Activated CD4-positive, alpha-beta T cell treated with anti-CD3 and anti-CD28 coated beads, Interleukin-2, Interleukin-4, amounts not matched to agents 100 ng/mL and 50 ng/mL, durations not matched to agents 16 hours and 8 hours (primary cell): ENCODE measurements at regions not wholly inside any gene's neighbourhood (a gene's known extent, or its start where the extent isn't known, plus 50 kb on each side); places are given as distances from the start of the nearest gene placed in this dataset.

ENCODE experiments used
- DNase-seq: peaks from one replicate; pipeline ENCODE4 v3.0.0-alpha.2; 2020; ENCODE audit warnings: low spot score

GRCh38 chr12:127268706-127269425 is 998.1 kb upstream of the TMEM132C start:
- DNase-seq = no peak

GRCh38 chr12:127270193-127270592 is 996.8 kb upstream of the TMEM132C start:
- no peak for DNase-seq

GRCh38 chr12:127271776-127272175 is 995.2 kb upstream of the TMEM132C start:
- DNase-seq = no peak

GRCh38 chr12:127272864-127273263 is 994.1 kb upstream of the TMEM132C start:
- DNase-seq = no peak

- no peak for DNase-seq
Measured at GRCh38 chr12:127273626-127274025, 993.3 kb upstream of the TMEM132C start.

GRCh38 chr12:127275416-127275815 is 991.6 kb upstream of the TMEM132C start:
- no peak for DNase-seq

- DNase-seq = no peak
Measured at GRCh38 chr12:127277882-127278281, 989.1 kb upstream of the TMEM132C start.

DNA sequence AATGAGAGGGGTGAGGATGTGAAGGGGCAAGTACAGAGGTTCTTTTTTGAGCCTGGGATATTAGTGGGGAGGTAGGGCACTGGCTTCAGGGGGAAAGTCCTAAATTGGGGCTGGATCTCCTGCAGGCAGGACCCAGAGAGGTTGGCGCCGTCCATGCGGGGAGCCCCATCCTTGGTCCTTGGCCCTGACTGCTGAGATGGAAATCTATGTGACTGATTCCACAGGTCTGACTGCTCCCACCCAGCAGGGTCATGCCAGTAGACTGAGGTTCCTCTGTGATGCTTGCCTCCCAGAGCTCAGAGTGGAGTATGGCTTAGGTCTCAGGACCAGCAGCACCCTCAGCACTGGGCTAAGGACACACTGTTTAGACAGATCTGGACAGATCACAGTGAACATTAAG is 988.6 kb upstream of the TMEM132C start:
- no peak for DNase-seq

DNA sequence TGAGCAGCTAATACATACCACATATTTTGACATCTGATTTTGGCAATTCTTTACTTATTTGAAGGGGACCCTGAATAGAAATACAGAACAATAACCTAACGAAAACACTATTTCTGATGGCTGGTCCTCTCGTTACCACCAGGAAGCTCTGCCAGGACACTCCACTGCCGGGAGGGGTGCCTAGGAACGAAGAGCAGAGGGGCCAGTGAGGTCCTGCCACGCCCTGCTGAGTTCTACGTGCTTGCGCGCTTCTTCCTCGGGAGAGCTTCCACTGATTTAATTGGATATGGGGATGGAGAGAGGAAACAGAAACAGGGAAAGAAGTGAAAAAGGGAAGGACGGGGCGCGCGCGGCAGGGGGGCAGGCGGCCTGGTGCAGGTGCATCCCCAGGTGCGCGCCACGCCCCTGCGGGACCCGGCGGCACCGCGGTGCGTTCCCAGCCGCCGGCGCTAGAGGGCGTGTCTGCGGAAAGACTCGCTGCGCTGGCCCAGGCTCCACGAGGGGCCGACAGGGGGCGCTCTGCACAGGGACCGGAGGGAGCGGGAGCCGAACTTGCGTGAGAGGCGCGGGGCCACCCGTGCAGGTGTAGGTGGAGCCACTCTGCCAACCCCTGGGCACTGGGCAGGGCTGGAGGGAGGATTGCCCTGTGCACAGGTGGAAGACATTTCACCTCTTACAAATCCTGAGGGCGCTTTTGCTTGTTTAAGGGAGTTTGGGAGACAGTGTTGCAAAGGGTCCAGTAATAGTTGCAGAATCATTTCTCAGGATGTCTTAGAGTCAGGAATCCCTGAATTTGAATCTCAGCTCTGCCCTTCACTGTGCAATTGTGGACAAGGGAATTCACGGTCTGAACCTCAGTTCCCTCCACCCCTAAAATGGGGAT is 986.3 kb upstream of the TMEM132C start:
- peak; percentile 78 for DNase-seq

- DNase-seq = no peak
Measured at GRCh38 chr12:127282786-127283565, 984.0 kb upstream of the TMEM132C start.

- DNase-seq = no peak
Measured at GRCh38 chr12:127284021-127284420, 982.9 kb upstream of the TMEM132C start.

DNA sequence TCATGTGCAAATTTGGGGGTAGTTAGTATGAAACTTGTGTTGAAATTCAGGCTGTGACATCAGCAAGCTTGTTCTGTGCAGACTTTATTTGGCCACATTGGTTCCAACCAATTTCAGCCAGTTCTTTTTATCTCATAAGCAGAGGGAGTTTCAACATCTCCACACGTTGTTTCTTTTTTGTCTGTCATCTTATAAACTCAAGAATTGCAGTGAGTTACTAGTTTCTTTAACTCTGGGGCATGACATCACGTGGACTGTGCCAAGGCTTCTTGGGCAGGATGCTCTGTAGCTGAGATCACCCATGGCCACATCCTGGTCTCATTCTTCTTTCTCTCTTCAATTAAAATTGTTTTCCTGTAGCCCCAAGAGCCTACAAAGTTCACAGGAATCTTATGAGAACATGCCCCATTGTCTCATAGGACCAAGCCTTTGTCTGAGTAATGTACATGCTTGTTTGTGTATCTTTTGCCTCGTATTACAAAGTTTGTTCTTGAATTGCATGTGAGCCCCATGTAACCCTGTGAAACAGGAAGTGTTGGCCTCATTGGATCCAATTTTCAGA is 982.0 kb upstream of the TMEM132C start:
- no peak for DNase-seq

- no peak for DNase-seq
Measured at GRCh38 chr12:127286281-127286680, 980.7 kb upstream of the TMEM132C start.

GRCh38 chr12:127287256-127287655 is 979.7 kb upstream of the TMEM132C start:
- DNase-seq = no peak

DNA sequence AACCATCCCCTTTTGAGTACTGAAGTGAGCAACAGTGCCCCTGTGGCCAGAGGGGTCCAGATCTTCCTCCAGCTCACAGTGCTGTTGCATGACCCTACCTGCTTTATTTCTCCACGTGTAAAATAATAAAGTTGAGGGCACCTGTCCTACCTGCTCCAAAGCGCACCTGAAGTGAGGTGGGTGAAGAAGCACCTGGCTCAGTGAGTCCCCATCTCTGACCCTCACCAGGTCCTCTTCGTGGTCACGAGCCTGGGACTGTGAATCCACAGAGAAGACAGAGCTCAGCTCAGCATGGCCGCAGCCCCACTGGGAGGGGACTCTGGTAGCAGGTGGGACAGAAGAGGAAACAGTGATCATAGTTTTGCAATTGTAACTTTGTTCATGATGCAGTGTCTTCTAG is 976.7 kb upstream of the TMEM132C start:
- DNase-seq = no peak

DNA sequence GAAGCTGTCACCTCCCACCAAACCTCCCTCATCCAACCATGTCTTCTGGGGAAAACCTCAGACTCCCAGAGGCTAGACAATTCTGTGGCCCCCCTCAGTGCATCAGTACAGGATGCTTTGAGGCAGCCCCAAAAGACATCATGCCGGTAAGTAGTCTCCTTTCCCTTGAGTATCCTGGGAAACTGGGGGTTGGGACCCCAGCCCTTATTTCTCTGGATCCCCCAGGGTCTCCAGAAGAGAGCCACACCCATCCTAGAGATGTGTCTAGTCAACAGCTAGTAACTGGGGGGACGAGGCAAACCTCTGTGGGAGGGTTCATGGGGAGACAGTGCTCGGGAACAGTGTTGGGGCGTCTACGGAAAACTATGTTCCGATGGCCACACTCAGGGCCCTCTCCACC is 974.2 kb upstream of the TMEM132C start:
- no peak for DNase-seq

DNA sequence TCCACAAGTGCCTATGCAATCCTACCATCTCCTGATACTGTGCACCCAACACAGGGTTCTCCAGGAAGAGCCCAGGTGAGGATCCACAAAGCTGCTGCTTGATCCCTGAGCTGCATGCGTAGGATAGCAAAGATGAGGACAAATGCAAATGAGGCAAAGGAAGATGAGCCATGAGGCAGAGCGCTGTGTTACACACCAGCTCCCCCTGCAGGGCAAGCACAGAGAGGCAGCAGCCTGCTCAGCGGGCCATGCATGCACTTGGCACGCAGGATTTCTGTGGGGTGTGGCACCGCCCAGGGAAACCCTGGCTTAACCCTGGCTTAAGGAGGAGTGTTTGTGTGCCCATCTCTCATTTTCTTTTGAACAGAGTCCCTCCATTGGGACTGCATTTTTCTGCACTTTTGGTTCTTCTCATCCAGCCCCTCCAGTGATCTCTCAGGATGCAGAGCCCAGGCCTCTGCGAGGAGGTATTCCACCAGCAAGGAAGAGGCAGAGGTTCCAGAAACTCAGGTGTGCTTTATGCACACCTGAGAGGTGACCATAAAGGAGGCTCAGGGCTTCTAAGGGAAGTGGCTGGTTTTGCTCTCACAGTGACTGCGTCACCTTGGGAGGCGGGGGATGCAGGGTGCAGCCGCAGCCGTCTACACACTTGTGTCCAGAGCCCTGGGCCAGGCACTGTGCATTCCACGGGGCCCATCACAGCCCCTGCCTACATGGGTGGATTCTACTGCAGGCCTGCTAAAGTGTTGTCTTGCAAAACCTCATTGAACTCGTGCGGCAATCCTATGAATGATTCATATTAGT is 973.3 kb upstream of the TMEM132C start:
- DNase-seq = peak; percentile 59

- DNase-seq = no peak
Measured at GRCh38 chr12:127294651-127295210, 972.2 kb upstream of the TMEM132C start.

DNA sequence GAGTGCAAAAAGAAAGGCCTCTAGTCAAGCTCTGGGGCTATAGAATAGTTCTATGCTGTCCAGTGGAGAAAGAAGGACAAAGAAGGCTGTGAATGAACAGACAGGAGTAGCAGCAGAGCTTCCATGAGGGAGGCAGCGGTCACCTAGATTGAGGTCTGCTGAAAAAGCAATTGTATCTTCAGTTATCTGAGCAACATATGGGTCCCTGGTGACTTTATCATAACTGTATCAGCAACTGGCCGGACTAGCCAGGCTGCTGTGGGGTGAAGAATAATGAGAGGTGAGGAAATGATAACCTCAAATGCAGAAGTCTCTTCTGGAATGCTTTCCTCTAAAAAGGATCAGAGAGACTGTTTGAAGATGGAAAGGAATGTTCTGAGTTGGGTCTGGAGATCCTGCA is 971.3 kb upstream of the TMEM132C start:
- DNase-seq = no peak

- DNase-seq = no peak
Measured at GRCh38 chr12:127296591-127296990, 970.4 kb upstream of the TMEM132C start.

DNA sequence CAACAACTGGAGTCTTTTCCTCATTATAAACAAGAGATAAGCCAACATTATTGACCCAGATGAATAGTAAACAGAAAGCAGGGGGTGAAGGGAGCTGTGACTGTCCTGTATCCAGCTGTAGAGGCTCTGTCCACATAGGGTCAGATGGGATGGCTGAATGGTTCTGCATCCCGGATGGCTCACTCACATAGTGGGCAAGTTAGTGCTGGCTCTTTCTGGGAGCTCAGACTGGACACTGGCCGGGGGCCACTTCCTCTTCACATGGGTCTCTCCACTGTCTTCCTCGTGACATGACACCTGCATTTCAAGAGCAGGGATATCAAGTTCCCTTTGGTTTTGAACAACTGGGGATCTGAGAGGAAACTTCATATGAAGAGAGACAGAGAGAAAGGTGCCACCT is 969.6 kb upstream of the TMEM132C start:
- DNase-seq = no peak
